GM12892 (cell line): ENCODE measurements at regions not wholly inside any gene's neighbourhood (a gene's known extent, or its start where the extent isn't known, plus 50 kb on each side); places are given as distances from the start of the nearest gene placed in this dataset.

ENCODE experiments used
- POLR2A ChIP-seq: IDR thresholded peaks from 2 replicates; pipeline ENCODE4 v1.6.1; 2011; ENCODE audit warnings: low read depth, low read length, control low read depth
- POLR2AphosphoS5 ChIP-seq: IDR thresholded peaks from 2 replicates; pipeline ENCODE4 v1.6.1; 2011; ENCODE audit warnings: low read depth, low read length, control low read depth

GRCh38 chr2:59893612-59894011 lies 659.8 kb downstream of the BCL11A start:
- TF ChIP-seq POLR2AphosphoS5, result no peak
- TF ChIP-seq POLR2A, result no peak
